ENCODE measurements at regions not wholly inside any gene's neighbourhood (a gene's known extent, or its start where the extent isn't known, plus 50 kb on each side); places are given as distances from the start of the nearest gene placed in this dataset.

GRCh38 chr13:99085139-99085807 is 107.4 kb upstream of the DOCK9 start:
- TF ChIP-seq CTCF (IDR thresholded peaks at IDR 0.05; ENCODE audit: borderline replicate concordance, extremely low read depth, low read length, poor library complexity, severe bottlenecking) (no peak), EZH2 (IDR thresholded peaks at IDR 0.05; ENCODE audit: borderline replicate concordance, low read depth, low read length, severe bottlenecking) (no peak)
